Spleen (tissue), 11 donors: ENCODE measurements at regions not wholly inside any gene's neighbourhood (a gene's known extent, or its start where the extent isn't known, plus 50 kb on each side); places are given as distances from the start of the nearest gene placed in this dataset.

Experiments
- DNase-seq: peaks from one replicate; pipeline ENCODE4 v3.0.0-alpha.2; 2020
- H3K27ac ChIP-seq, 8 donors: fragments of 200-600 bp; sonication (generic) in 7 of 8; 1 replicate in 4 of 8; 2 replicates in 4 of 8; pipeline versions ENCODE4 v1.5.0 to v1.8.0; 2016 to 2021; ENCODE audit warnings: inconsistent platforms in 4 of 8, mild to moderate bottlenecking in 4 of 8, moderate library complexity in 1 of 8
- H3K27me3 ChIP-seq, 7 donors: fragments of 200-600 bp; sonication (generic) in 6 of 7; replicated peaks in 1 of 7; 1 replicate in 4 of 7; 2 replicates in 3 of 7; pipeline versions ENCODE4 v1.5.0 to v1.8.0; 2016 to 2021; ENCODE audit warnings: inconsistent platforms in 3 of 7, mild to moderate bottlenecking in 1 of 7
- H3K36me3 ChIP-seq, 6 donors: fragments of 200-600 bp; sonication (generic) in 5 of 6; 1 replicate in 4 of 6; 2 replicates in 2 of 6; pipeline versions ENCODE4 v1.5.0 to v1.8.0; 2016 to 2021; ENCODE audit warnings: inconsistent platforms in 2 of 6
- H3K4me1 ChIP-seq, 6 donors: fragments of 200-600 bp; sonication (generic) in 5 of 6; 1 replicate in 3 of 6; 2 replicates in 3 of 6; pipeline versions ENCODE4 v1.5.0 to v1.8.0; 2016 to 2021; ENCODE audit warnings: inconsistent platforms in 3 of 6
- H3K4me3 ChIP-seq, 8 donors: fragments of 200-600 bp; sonication (generic) in 7 of 8; 1 replicate in 4 of 8; 2 replicates in 4 of 8; pipeline versions ENCODE4 v1.5.0 to v1.8.0; 2016 to 2021; ENCODE audit warnings: inconsistent platforms in 4 of 8, mild to moderate bottlenecking in 4 of 8, moderate library complexity in 2 of 8
- H3K9me3 ChIP-seq, 8 donors: fragments of 200-600 bp; sonication (generic) in 7 of 8; 1 replicate in 4 of 8; 2 replicates in 4 of 8; pipeline versions ENCODE4 v1.5.0 to v1.8.0; 2016 to 2021; ENCODE audit warnings: inconsistent platforms in 4 of 8
- POLR2A ChIP-seq, 3 donors: fragments of 450-650 bp; IDR thresholded peaks; one replicate each; pipeline ENCODE4 v1.5.1; 2017; ENCODE audit warnings: antibody characterized with exemption in 3 of 3, mild to moderate bottlenecking in 1 of 3
- POLR2AphosphoS5 ChIP-seq, 3 donors: sonication (generic); formaldehyde crosslinking; IDR thresholded peaks; one replicate each; pipeline ENCODE4 v1.5.1; 2017; ENCODE audit warnings: antibody characterized with exemption in 3 of 3
- WGBS, 5 donors: extraction: QIAGEN DNeasy Blood & Tissue Kit in 3 of 5; methylation state at CpG; one replicate each; pipeline versions ENCODE4 v1.1.5 to v1.1.7; 2013 to 2018; 5-methylcytosine and 5-hydroxymethylcytosine counted together
- intact Hi-C: fragments of 100-400 bp; cut with DNase I; formaldehyde crosslinking; loops from one replicate; pipeline ENCODE4 v1.15.0; 2023; ENCODE audit warnings: low total_unique reads
- TF ChIP-seq, protein P1 (sequence below), 11 experiments: fragments of 200-600 bp in 7 of 11; fragments of 450-650 bp in 4 of 11; sonication (generic) in 4 of 11; IDR thresholded peaks in 8 of 11; conservative IDR thresholded peaks in 3 of 11; 1 replicate in 7 of 11; 2 replicates in 4 of 11; pipeline versions ENCODE4 v1.4.0 to v1.8.0; 2016 to 2021; ENCODE audit warnings: antibody characterized with exemption in 11 of 11, inconsistent platforms in 4 of 11, mild to moderate bottlenecking in 1 of 11
- donor health status: healthy with polysubstance abuse.
- donor health status: DM: no; HTN: no; CAD: no; lungs with moderate emphysema.
- donor health status: DM: no; HTN: no; CAD: no.
- donor health status: Bipolar disorder and iron deficiency.
- donor health status: healthy.
- donor health status: DM: no; HTN: no; CAD: no.
- donor health status: DM: yes; HTN: yes; CAD: no.

DNA sequence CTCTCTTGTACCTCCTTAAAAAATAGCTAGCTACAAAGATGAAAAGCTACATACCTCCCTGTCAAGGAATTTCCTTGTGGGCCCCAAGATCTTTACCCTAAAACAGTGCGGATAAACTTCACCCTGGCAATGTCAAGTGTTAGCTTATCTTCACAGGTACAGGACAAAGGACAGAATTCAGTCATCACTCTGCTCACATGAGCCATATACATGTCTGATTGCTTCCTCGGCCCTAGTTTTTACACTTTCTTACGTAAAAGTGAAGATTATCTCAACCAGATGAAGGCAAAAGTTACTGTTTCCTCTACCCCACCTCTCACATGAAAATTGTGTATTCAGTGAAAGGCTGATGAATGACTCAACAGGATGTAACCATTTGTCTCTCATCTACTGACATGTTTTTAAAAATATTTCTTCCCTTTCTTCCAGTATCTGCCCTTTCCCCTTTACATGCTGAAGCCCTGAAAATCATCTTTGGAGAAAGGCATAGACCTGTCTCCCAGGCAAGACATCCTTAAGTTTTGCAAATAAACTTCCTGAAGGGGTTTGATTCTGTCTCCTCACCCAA lies 890.1 kb downstream of the GALC start:
- TF ChIP-seq POLR2A (IDR thresholded peaks at IDR 0.05) (no peak), POLR2AphosphoS5 (IDR thresholded peaks at IDR 0.05) (no peak)
- TF ChIP-seq, protein P1, sequence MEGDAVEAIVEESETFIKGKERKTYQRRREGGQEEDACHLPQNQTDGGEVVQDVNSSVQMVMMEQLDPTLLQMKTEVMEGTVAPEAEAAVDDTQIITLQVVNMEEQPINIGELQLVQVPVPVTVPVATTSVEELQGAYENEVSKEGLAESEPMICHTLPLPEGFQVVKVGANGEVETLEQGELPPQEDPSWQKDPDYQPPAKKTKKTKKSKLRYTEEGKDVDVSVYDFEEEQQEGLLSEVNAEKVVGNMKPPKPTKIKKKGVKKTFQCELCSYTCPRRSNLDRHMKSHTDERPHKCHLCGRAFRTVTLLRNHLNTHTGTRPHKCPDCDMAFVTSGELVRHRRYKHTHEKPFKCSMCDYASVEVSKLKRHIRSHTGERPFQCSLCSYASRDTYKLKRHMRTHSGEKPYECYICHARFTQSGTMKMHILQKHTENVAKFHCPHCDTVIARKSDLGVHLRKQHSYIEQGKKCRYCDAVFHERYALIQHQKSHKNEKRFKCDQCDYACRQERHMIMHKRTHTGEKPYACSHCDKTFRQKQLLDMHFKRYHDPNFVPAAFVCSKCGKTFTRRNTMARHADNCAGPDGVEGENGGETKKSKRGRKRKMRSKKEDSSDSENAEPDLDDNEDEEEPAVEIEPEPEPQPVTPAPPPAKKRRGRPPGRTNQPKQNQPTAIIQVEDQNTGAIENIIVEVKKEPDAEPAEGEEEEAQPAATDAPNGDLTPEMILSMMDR (IDR thresholded peaks at IDR 0.05 in 8 of 11, conservative IDR thresholded peaks at IDR 0.05 in 3 of 11) = no peak

DNA sequence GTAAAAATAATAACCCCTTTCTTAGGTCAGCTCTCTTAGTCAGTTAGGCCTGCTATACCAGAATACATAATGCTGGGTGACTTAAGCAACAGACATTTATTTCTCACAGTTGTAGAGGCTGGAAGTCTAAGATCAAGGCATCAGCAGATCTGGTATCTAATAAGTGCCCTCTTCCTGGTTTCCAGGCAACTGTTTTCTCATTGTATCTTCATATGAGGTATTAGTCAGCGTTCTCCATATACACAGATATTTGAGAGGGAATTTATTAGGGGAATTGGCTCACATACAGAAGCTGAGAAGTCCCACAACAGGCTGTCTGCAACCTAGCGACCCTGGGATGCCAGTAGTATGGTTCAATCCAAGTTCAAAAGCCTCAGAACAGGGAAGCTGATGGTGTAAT lies 896.0 kb downstream of the GALC start:
- intact Hi-C loops = no loop called here
- Histone ChIP-seq H3K36me3 (no peaks in the 10 kb centered on the region), H3K27me3 (no peaks in the 10 kb centered on the region), H3K4me3 (no peak overlapping the region), H3K27ac (no peak overlapping the region), H3K9me3 (peaks cover 0 to 2% (median 0%) of the 10 kb centered on the region in 8 donors), H3K4me1 (no peaks in the 10 kb centered on the region)
- 47 to 63% (median 54%) methylated on average over 2 of the region's 2 CpGs for WGBS, 5 donors
- no peak for DNase-seq
- TF ChIP-seq POLR2AphosphoS5 (IDR thresholded peaks at IDR 0.05) (no peak), POLR2A (IDR thresholded peaks at IDR 0.05) (no peak)
- TF ChIP-seq, protein P1 (IDR thresholded peaks at IDR 0.05 in 8 of 11, conservative IDR thresholded peaks at IDR 0.05 in 3 of 11) = no peak

More for the DNA sequence above, 890.1 kb downstream of the GALC start:
- no peaks in the 10 kb centered on the region for H3K36me3 ChIP-seq
- no peak overlapping the region for H3K27ac ChIP-seq
- H3K9me3 ChIP-seq = no peaks in the 10 kb centered on the region
- intact Hi-C loops = no loop called here
- no peak for DNase-seq
- H3K4me3 ChIP-seq = no peak overlapping the region
- no peaks in the 10 kb centered on the region for H3K4me1 ChIP-seq
- no peaks in the 10 kb centered on the region for H3K27me3 ChIP-seq
- WGBS, 5 donors = 69 to 85% (median 71%) methylated on average over 3 of the region's 3 CpGs

DNA sequence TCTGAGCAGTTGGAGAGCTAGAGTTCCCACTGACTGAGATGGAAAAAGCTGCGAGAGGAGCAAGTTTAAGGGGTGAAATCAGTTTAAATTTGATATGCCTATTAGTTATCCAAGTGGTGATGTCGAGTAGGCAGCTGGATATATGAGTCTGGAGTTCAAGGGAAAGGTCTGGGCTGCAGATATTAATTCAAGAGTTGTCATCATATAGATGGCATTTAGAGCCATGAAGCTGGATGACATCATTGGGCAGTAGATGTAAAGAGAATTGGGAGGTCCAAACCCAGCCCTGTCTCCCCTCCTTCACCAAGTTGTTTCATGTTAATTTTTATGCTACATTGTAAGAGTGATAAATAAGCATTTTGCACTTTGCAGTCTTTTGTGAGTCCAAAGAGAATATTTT lies 898.1 kb downstream of the GALC start:
- TF ChIP-seq, protein P1 (IDR thresholded peaks at IDR 0.05 in 8 of 11, conservative IDR thresholded peaks at IDR 0.05 in 3 of 11) = no peak
- no peak for TF ChIP-seq POLR2A (IDR thresholded peaks at IDR 0.05)

DNA sequence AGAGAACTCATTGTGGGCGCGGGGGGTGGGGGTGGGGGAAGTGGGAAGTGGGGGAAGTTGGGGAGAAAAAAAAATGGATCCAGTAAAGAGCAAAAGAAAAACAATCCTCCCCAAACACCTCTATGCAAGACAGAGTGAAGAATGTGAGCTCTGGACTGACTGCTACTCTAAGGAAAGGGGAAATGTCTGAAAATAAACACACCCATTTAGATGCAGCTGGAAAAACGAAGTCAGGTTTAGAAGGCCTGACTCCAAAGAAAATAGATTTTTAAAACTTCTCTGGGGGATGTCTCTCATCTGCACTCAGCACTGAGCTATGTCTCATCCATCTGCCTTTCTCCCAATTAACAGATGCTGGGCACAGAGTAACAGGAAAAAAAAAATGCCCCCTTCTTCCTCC lies 904.4 kb downstream of the GALC start:
- H3K4me1 ChIP-seq = no peaks in the 10 kb centered on the region
- DNase-seq = no peak
- no peaks in the 10 kb centered on the region for H3K36me3 ChIP-seq
- 22 to 46% (median 29%) methylated on average over 3 of the region's 3 CpGs for WGBS, 5 donors
- intact Hi-C loops = no loop called here
- no peak overlapping the region for H3K27ac ChIP-seq
- H3K27me3 ChIP-seq = no peaks in the 10 kb centered on the region
- H3K9me3 ChIP-seq = peaks cover 0 to 7% (median 0%) of the 10 kb centered on the region in 8 donors
- H3K4me3 ChIP-seq = no peak overlapping the region
- TF ChIP-seq, protein P1 (IDR thresholded peaks at IDR 0.05 in 8 of 11, conservative IDR thresholded peaks at IDR 0.05 in 3 of 11) = no peak
- TF ChIP-seq POLR2A (IDR thresholded peaks at IDR 0.05) = no peak
- TF ChIP-seq POLR2AphosphoS5 (IDR thresholded peaks at IDR 0.05) = no peak

More for the DNA sequence above, 898.1 kb downstream of the GALC start:
- Histone ChIP-seq H3K27me3 (no peaks in the 10 kb centered on the region), H3K9me3 (peaks cover 0 to 4% (median 0%) of the 10 kb centered on the region in 8 donors), H3K4me1 (no peaks in the 10 kb centered on the region), H3K36me3 (no peaks in the 10 kb centered on the region), H3K4me3 (no peak overlapping the region), H3K27ac (no peak overlapping the region)
- 63 to 80% (median 72%) methylated on average over 2 of the region's 2 CpGs for WGBS, 5 donors
- intact Hi-C loops = no loop called here
- DNase-seq = no peak
